Amniotic stem cell (primary cell): ENCODE measurements at regions not wholly inside any gene's neighbourhood (a gene's known extent, or its start where the extent isn't known, plus 50 kb on each side); places are given as distances from the start of the nearest gene placed in this dataset.
"Not testable (repeated sequence)": the region's sequence is repeated elsewhere in the genome, so short reads cannot be mapped to it uniquely, and the experiment has no call there.

ENCODE experiments used
- DNase-seq: peaks from one replicate; lab custom pipeline; 2025; lab: John Stamatoyannopoulos, UW

DNA sequence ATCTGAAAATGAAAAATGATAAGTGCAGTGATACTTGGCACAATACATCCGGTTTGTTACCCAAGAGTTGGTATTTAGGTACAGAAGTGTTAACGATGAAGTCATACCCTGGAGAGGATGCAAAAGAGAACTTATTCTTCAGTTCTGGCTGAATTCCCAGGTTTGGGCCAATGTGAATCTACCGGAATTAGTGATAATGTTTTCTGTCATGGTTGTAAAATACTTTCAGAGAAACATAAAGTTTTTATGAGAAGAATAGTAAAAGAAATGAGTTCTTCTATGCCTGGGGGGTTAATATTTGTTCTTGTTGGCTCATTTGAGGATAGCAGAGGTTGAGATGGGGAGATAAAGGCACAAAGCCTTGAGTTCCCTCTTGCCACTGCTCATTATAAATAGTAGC lies 509.9 kb upstream of the POU3F2 start:
- no peak for DNase-seq

GRCh38 chr6:98325366-98325765 lies 509.0 kb upstream of the POU3F2 start:
- DNase-seq: no peak

GRCh38 chr6:98333273-98333672 lies 501.1 kb upstream of the POU3F2 start:
- DNase-seq: no peak

DNA sequence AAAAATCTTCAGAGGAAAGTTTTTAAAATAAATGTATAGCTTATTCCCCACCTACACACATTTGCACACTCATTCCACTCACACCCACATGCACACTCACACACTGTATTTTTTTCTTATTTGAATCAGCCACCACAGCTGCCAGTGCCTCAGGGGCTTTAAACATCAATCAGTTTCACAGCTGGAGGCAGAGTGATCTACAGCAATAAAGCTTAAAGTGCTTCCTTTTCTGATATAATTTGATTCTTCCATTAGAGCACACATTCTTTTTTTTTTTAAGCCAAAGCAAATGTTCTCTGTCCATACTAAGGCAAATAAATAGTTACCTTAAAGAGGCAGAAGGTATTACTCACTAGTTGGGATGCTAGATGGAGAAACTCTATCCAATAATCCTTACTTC lies 498.8 kb upstream of the POU3F2 start:
- DNase-seq: no peak

DNA sequence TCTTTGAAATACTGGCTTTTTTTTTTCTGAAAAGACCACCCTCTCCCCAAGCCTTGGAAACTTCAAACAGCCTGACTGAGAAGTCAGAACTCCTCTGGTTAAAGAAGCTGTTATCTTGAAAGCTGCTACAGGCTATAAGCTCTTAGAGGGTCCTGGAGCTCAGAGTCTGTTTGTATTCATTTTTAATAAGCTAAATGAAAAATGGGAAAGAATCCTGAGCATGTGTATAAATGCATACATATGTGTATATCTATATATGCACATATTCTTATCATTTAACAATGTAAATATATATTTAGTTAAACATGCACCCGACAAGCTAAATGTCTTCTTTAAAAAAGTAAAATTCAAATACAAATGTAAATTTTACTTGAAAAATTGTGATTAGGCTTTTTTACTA lies 494.9 kb upstream of the POU3F2 start:
- DNase-seq: no peak

- no peak for DNase-seq
Observed at GRCh38 chr6:98343004-98343403, 491.4 kb upstream of the POU3F2 start.

GRCh38 chr6:98343797-98344196 lies 490.6 kb upstream of the POU3F2 start:
- DNase-seq: no peak

- DNase-seq: no peak
Observed at GRCh38 chr6:98352348-98352747, 482.0 kb upstream of the POU3F2 start.

- no peak for DNase-seq
Observed at GRCh38 chr6:98358173-98358572, 476.2 kb upstream of the POU3F2 start.

DNA sequence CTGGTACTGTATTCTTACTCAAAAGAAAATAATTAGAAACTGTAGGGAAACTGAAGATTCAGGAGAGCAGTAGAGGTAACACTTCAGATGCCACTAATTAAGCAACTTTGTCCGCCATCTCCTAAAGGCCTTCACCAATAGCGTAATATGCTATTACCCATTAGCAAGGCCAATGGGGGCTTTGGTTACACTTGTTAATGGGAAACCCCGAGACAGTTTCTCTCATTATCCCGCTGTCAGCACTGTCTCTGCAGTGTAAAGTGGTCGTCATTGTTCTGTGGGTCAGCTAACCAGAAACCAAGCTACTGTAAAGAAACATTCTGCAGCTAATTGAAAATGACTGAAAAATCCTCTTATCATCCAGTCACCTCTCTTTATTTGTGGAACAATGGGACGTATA lies 468.0 kb upstream of the POU3F2 start:
- DNase-seq: no peak

- DNase-seq: no peak
Observed at GRCh38 chr6:98380589-98380988, 453.8 kb upstream of the POU3F2 start.

GRCh38 chr6:98382246-98382645 lies 452.1 kb upstream of the POU3F2 start:
- no peak for DNase-seq

GRCh38 chr6:98384334-98384733 lies 450.0 kb upstream of the POU3F2 start:
- DNase-seq: no peak

GRCh38 chr6:98384801-98385200 lies 449.6 kb upstream of the POU3F2 start:
- DNase-seq: no peak

GRCh38 chr6:98395610-98396166 lies 438.7 kb upstream of the POU3F2 start:
- DNase-seq: no peak

GRCh38 chr6:98416027-98416426 lies 418.3 kb upstream of the POU3F2 start:
- DNase-seq: no peak

DNA sequence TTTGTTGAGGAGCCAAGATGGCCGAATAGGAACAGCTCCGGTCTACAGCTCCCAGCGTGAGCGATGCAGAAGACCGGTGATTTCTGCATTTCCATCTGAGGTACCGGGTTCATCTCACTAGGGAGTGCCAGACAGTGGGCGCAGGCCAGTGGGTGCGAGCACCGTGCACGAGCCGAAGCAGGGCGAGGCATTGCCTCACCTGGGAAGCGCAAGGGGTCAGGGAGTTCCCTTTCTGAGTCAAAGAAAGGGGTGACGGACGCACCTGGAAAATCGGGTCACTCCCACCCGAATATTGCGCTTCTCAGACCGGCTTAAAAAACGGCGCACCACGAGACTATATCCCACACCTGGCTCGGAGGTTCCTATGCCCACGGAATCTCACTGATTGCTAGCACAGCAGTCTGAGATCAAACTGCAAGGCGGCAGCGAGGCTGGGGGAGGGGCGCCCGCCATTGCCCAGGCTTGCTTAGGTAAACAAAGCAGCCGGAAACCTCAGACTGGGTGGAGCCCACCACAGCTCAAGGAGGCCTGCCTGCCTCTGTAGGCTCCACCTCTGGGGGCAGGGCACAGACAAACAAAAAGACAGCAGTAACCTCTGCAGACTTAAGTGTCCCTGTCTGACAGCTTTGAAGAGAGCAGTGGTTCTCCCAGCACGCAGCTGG lies 417.7 kb upstream of the POU3F2 start:
- not testable (repeated sequence) for DNase-seq

DNA sequence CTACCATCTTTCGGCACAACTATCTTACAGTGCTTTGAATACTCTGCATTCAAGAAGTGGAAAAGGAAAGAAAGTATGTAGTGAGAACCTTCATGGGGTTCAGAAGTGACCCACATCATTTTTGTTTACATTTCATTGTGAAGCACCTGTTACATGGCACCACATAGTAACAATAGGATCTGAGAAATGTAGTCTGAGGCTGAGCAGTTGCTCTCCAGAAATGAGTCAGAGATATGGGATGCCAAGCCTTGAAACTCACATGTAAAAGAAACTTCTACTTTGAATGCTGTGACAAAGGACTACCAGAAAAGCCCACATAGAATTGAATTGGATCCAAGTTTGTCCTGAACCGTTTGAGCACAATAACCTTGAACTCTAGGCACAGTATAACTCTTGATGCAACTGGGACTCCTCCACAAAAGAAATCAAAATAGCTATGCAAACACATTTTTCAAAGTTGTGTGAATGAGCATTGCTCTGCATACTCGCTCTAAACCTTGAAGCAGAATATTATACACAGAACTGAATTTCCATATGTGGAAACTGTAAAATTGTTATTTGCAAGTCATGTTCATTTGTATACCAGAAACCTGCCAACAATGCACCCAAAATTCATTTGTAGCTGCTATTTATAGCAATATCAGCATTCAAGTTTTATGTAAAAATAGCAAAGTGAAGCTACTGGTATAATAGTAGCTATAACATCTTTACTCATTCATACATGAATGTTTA lies 400.9 kb upstream of the POU3F2 start:
- no peak for DNase-seq

- DNase-seq: no peak
Observed at GRCh38 chr6:98443633-98444032, 390.7 kb upstream of the POU3F2 start.

DNA sequence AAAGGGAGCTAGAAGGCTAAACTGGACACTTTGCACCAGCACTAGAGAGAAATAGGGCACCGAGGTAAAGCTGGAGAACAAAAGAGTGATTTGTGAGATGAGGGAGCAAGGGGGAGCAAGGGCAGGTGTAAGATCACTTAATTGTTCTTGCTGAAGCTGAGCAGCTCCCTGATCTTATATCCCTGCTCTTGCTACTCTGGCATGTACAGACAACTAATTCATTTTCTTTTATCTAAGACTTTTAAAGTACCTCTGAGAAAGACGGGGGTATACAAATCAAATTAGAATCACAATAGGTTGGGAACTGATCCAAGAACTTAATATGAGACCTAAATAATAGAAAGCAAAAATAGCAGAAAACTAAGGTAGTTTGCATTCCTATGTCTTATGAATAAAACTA lies 381.7 kb upstream of the POU3F2 start:
- DNase-seq: no peak

GRCh38 chr6:98454809-98455322 lies 379.5 kb upstream of the POU3F2 start:
- no peak for DNase-seq

GRCh38 chr6:98458708-98459107 lies 375.7 kb upstream of the POU3F2 start:
- no peak for DNase-seq
